ENCODE measurements at regions not wholly inside any gene's neighbourhood (a gene's known extent, or its start where the extent isn't known, plus 50 kb on each side); places are given as distances from the start of the nearest gene placed in this dataset.

DNA sequence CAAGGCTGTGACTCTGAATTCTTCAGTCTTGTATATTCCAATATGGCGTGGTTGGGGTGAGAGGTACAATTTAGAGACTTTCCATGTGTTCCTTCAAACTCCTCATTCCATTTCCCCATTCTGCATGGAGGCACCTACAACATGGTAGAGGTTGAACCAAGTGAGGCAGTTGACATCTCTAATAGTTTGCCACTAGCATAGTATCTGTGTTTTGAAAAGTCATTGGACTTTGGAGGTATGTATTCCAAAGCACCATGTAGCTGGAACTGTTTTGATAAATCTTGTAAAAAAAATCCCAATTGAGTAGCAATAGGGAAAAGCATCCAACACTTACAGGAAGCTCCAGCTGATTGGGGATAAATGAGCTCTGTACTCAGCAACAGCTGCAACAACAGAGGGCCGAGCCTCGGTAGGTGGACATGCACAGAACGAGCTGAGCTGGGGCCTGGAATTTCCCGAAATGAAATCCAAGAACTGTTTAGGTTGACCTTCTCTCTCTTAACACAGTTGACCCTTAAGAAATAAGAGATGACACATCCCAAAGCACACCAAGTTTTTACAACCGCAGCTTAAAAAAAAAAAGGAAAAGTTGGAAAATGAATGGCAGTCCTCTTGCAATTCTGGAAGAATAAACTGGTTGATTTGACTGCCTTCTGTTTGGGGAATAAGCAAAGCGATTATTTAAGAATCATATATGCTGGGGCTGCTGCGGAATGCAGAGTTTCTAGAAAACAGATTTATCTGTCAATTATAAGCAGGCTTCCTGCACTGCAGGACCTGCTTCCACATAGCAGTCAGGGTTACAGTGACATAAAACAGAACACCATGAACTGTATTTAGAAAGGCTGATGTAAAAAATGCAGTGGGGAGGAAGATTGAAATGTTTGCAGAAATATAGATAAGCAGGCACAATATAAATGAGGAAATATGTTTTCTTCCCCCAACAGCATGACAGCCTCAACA lies 194.6 kb upstream of the KRR1 start:
- H3K4me3 ChIP-seq (ENCODE audit: low read length in 3 of 3), result no peak overlapping the region
- no peaks in the 10 kb centered on the region for H3K9me3 ChIP-seq (ENCODE audit: control insufficient read depth in 2 of 3, insufficient read depth in 1 of 3, low read length in 3 of 3)
- no peak overlapping the region for H3K9ac ChIP-seq (ENCODE audit: low read length in 3 of 3)
- DNase-seq (peak; percentile 81 to 96 (median 90)), FAIRE-seq (no peak)
- TF ChIP-seq, protein P1, sequence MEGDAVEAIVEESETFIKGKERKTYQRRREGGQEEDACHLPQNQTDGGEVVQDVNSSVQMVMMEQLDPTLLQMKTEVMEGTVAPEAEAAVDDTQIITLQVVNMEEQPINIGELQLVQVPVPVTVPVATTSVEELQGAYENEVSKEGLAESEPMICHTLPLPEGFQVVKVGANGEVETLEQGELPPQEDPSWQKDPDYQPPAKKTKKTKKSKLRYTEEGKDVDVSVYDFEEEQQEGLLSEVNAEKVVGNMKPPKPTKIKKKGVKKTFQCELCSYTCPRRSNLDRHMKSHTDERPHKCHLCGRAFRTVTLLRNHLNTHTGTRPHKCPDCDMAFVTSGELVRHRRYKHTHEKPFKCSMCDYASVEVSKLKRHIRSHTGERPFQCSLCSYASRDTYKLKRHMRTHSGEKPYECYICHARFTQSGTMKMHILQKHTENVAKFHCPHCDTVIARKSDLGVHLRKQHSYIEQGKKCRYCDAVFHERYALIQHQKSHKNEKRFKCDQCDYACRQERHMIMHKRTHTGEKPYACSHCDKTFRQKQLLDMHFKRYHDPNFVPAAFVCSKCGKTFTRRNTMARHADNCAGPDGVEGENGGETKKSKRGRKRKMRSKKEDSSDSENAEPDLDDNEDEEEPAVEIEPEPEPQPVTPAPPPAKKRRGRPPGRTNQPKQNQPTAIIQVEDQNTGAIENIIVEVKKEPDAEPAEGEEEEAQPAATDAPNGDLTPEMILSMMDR (IDR thresholded peaks at IDR 0.05; ENCODE audit: borderline replicate concordance, extremely low read depth, insufficient read depth), result no peak
- no peaks in the 10 kb centered on the region for H3K27me3 ChIP-seq (ENCODE audit: control insufficient read depth, insufficient read depth, low read length)
- H3K36me3 ChIP-seq (ENCODE audit: control insufficient read depth in 2 of 3, insufficient read depth in 3 of 3, low read length in 3 of 3), result no peaks in the 10 kb centered on the region
- H3K27ac ChIP-seq (ENCODE audit: low read depth in 2 of 2, low read length in 2 of 2), result no peak overlapping the region
- H3K4me1 ChIP-seq (ENCODE audit: control insufficient read depth in 2 of 3, insufficient read depth in 2 of 3, low read depth in 1 of 3, low read length in 3 of 3), result peaks cover 0 to 7% (median 4%) of the 10 kb centered on the region in 3 donors
- intact Hi-C loops (cut with DNase I), result no loop called here

DNA sequence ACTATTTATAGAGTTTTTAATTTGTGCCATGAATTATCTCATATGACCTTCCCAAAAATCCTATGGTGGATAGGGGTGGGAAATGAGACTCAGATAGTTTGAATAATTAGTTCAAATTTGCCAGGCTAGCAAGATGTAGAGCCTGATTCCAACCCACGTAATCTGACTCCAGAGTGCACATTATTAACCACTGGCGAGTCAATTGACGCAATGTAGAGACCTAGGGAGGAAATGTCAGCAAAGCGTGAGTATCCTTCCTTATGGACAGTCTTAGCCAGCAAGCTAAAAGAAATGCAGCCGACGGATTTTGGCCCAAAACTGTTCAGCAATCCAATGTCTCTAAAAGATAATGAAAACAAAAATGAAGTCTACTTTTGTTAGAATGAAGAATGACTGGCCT lies 193.3 kb upstream of the KRR1 start:
- Histone ChIP-seq H3K9me3 (ENCODE audit: control insufficient read depth in 2 of 3, insufficient read depth in 1 of 3, low read length in 3 of 3) (no peaks in the 10 kb centered on the region), H3K9ac (ENCODE audit: low read length in 3 of 3) (no peak overlapping the region), H3K4me3 (ENCODE audit: low read length in 3 of 3) (no peak overlapping the region), H3K36me3 (ENCODE audit: control insufficient read depth in 2 of 3, insufficient read depth in 3 of 3, low read length in 3 of 3) (no peaks in the 10 kb centered on the region), H3K27me3 (ENCODE audit: control insufficient read depth, insufficient read depth, low read length) (no peaks in the 10 kb centered on the region), H3K27ac (ENCODE audit: low read depth in 2 of 2, low read length in 2 of 2) (no peak overlapping the region), H3K4me1 (ENCODE audit: control insufficient read depth in 2 of 3, insufficient read depth in 2 of 3, low read depth in 1 of 3, low read length in 3 of 3) (peaks cover 0 to 7% (median 4%) of the 10 kb centered on the region in 3 donors)
- FAIRE-seq (no peak), DNase-seq (peak in 2 of 5 donors; percentile 64 to 73)
- TF ChIP-seq, protein P1 (IDR thresholded peaks at IDR 0.05; ENCODE audit: borderline replicate concordance, extremely low read depth, insufficient read depth), result no peak
- intact Hi-C loops (cut with DNase I), result no loop called here

DNA sequence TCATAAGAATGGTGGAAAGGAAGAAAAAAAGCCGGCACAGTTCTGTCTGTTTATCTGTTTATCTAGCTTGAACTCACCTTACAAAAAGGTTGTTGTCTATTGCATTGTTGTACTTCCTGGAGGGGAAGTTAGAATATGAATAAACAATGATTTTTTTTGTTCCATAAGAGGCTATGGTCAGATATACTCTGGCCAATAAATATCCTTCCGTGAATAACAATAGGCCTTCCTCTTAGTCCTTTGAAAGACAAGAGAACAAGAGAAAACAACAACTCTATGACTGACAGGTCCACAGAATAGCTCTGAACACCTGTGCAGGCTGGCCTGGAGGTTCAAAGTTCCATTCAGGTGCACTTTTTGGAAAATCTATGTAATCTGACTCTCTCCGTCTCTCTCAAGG lies 192.8 kb upstream of the KRR1 start:
- DNase-seq (no peak), FAIRE-seq (no peak)
- Histone ChIP-seq H3K9ac (ENCODE audit: low read length in 3 of 3) (no peak overlapping the region), H3K36me3 (ENCODE audit: control insufficient read depth in 2 of 3, insufficient read depth in 3 of 3, low read length in 3 of 3) (no peaks in the 10 kb centered on the region), H3K9me3 (ENCODE audit: control insufficient read depth in 2 of 3, insufficient read depth in 1 of 3, low read length in 3 of 3) (no peaks in the 10 kb centered on the region), H3K27ac (ENCODE audit: low read depth in 2 of 2, low read length in 2 of 2) (no peak overlapping the region), H3K4me3 (ENCODE audit: low read length in 3 of 3) (no peak overlapping the region), H3K27me3 (ENCODE audit: control insufficient read depth, insufficient read depth, low read length) (no peaks in the 10 kb centered on the region), H3K4me1 (ENCODE audit: control insufficient read depth in 2 of 3, insufficient read depth in 2 of 3, low read depth in 1 of 3, low read length in 3 of 3) (peaks cover 0 to 7% (median 4%) of the 10 kb centered on the region in 3 donors)
- TF ChIP-seq, protein P1 (IDR thresholded peaks at IDR 0.05; ENCODE audit: borderline replicate concordance, extremely low read depth, insufficient read depth), result no peak
- intact Hi-C loops (cut with DNase I), result no loop called here

Measured in kidney (tissue), 13 donors.